HUES48 (cell line): ENCODE measurements at regions not wholly inside any gene's neighbourhood (a gene's known extent, or its start where the extent isn't known, plus 50 kb on each side); places are given as distances from the start of the nearest gene placed in this dataset.
"Not testable (repeated sequence)": the region's sequence is repeated elsewhere in the genome, so short reads cannot be mapped to it uniquely, and the experiment has no call there.

ENCODE experiments used
- H3K27ac ChIP-seq: one replicate; pipeline ENCODE4 v1.7.0; 2013; ENCODE audit warnings: low read depth, low read length, inconsistent platforms
- H3K27me3 ChIP-seq: 2 replicates; pipeline ENCODE4 v1.6.1; 2013; ENCODE audit warnings: mild to moderate bottlenecking, low read length; ENCODE audit not compliant: control insufficient read depth, insufficient read depth
- H3K36me3 ChIP-seq: 2 replicates; pipeline ENCODE4 v1.6.1; 2013; ENCODE audit warnings: low read length; ENCODE audit not compliant: control insufficient read depth, insufficient read depth
- H3K4me1 ChIP-seq: 2 replicates; pipeline ENCODE4 v1.6.1; 2013; ENCODE audit warnings: mild to moderate bottlenecking, low read length; ENCODE audit not compliant: control insufficient read depth, insufficient read depth
- H3K4me3 ChIP-seq: 2 replicates; pipeline ENCODE4 v1.5.1; 2013; ENCODE audit warnings: mild to moderate bottlenecking, low read depth, low read length
- H3K9ac ChIP-seq: 2 replicates; pipeline ENCODE4 v1.6.1; 2013; ENCODE audit warnings: mild to moderate bottlenecking, low read depth, low read length, moderate library complexity
- H3K9me3 ChIP-seq: 2 replicates; pipeline ENCODE4 v1.6.1; 2013; ENCODE audit warnings: low read length; ENCODE audit not compliant: control insufficient read depth, insufficient read depth

DNA sequence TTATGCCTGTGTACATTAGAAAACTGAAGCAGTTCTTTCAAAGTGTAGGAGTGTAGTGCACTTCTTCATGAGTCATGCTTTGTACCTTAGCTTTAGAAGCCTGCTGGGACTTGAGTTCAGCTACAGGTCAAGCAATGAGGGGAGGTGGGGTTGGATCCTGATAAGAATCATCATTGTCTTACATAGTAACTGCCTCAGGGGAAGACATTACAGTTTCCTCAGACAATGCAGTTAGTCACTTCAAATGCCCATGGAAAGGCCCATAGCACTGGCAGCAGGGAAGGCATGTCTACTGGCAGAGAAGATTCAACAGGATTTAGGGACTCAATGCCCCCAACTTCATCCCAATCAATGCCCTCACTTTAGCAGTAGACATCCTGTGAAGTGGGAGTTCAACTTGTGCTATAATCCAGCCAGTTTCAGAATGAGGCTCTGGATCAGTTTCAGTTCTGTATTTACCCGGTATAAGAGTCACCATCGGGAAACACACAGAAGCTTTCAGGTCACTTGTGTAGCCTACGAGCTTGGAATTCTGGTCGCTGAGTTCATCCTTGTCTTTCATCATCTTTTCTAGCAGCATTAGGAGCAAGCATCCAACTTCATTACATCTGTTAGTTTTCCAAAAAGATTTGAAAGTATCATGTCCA, 1216.5 kb downstream of the RAPGEF2 start:
- Histone ChIP-seq H3K4me3 (no peak overlapping the region), H3K9ac (no peak overlapping the region), H3K4me1 (no peaks in the 10 kb centered on the region)

DNA sequence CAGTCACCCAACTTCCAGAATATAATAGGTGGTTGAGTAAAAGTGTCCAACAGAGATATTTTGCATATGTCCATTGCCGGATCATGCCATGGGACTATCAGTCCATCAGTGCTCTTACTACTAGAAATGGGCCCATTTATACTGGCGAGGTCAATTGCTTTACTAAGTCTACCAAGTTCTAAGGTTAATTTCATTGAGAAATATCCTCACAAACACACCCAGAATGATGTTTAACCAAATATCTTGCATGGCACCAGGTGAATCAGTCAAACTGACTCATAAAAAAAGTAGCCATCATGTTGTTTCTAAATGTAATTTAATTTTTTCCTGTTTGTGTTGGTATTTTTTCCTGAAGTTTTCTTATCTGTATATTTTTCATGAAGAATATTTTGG, 1217.0 kb downstream of the RAPGEF2 start:
- Histone ChIP-seq H3K36me3 (no peaks in the 10 kb centered on the region), H3K27ac (no peak overlapping the region), H3K9ac (no peak overlapping the region), H3K27me3 (no peaks in the 10 kb centered on the region), H3K9me3 (no peaks in the 10 kb centered on the region), H3K4me1 (no peaks in the 10 kb centered on the region), H3K4me3 (no peak overlapping the region)

More for the DNA sequence above, 1216.5 kb downstream of the RAPGEF2 start:
- Histone ChIP-seq H3K27me3 (no peaks in the 10 kb centered on the region), H3K36me3 (no peaks in the 10 kb centered on the region), H3K27ac (no peak overlapping the region), H3K9me3 (no peaks in the 10 kb centered on the region)

DNA sequence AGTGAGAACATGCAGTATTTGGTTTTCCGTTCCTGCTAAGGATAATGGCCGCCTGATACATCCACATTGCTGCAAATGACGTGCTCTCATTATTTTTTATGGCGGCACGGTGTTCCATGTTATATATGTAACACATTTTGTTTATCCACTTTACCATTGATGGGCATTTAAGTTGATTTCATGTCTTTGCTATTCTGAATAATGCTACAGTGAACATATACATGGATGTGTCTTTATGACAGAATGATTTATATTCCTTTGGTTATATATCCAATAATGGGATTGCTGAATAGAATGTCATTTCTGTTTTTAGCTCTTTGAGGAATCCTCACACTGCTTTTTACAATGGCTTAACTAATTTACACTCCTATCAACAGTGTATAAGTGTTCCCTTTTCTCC, 1223.2 kb downstream of the RAPGEF2 start:
- Histone ChIP-seq H3K9me3 (no peaks in the 10 kb centered on the region), H3K4me1 (no peaks in the 10 kb centered on the region), H3K36me3 (no peaks in the 10 kb centered on the region), H3K4me3 (no peak overlapping the region), H3K9ac (no peak overlapping the region), H3K27ac (no peak overlapping the region), H3K27me3 (no peaks in the 10 kb centered on the region)

DNA sequence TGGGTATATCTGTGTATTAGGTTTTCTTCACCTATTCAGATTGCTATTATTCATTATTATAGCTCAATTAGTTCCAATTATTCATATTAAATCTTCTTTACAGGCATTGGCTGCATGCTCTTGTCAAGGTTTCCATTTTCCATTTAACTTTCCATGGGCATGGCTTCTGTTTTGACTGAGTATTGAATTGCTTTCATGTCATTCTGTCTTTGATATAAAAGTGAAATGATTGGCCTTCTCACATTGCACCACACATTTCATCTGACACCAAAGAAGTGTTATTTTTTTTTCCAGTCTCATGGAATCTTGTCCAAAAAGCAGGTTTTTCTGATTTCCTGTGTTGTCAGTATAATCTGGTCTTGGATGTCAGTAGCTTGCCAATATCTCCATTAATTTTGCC, 1244.3 kb downstream of the RAPGEF2 start:
- Histone ChIP-seq H3K27ac (no peak overlapping the region), H3K9me3 (no peaks in the 10 kb centered on the region), H3K4me3 (no peak overlapping the region), H3K27me3 (no peaks in the 10 kb centered on the region), H3K4me1 (no peaks in the 10 kb centered on the region), H3K36me3 (no peaks in the 10 kb centered on the region), H3K9ac (no peak overlapping the region)

DNA sequence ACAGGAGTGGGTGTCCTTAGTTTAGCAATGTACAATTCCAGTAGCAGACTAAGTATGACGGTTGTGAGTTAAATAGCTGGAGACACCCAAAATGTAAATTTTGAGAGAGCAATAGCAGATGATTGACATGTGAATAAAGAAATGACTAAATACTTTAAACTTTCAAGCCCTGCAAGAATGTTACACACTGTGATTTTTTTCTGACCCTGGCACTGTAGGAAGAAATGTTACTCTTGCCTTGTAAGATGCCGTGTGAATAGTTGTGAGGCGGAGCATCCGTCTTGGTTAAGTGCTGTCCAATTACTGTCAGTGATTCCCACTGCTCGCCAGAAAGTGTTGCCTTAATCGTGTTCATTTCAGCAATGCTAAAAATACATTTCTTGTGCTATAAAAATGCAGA, 1248.1 kb downstream of the RAPGEF2 start:
- H3K4me3 ChIP-seq: no peak overlapping the region
- no peaks in the 10 kb centered on the region for H3K36me3 ChIP-seq
- no peaks in the 10 kb centered on the region for H3K27me3 ChIP-seq
- no peaks in the 10 kb centered on the region for H3K9me3 ChIP-seq
- no peaks in the 10 kb centered on the region for H3K4me1 ChIP-seq
- H3K9ac ChIP-seq: no peak overlapping the region
- no peak overlapping the region for H3K27ac ChIP-seq

DNA sequence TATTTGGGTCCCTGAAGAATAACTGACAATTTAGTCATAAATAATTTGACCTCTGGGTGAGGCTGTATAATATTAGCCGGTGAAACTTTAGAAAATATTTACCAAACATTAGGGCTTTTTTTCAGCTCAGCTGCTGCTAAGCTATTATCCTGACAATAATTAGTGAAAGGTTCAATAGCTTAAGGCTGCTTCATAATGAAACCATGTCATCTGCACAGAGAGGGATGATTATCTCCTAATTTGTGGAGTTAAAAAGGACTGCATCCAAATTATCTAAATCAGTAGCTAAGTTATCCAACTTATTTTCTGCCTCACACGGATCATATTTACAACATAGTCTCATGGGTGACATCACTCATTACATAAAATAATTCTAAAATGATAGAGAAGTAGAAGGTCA, 1249.8 kb downstream of the RAPGEF2 start:
- no peaks in the 10 kb centered on the region for H3K27me3 ChIP-seq
- no peak overlapping the region for H3K4me3 ChIP-seq
- H3K36me3 ChIP-seq: no peaks in the 10 kb centered on the region
- no peaks in the 10 kb centered on the region for H3K4me1 ChIP-seq
- no peak overlapping the region for H3K27ac ChIP-seq
- H3K9ac ChIP-seq: no peak overlapping the region
- no peaks in the 10 kb centered on the region for H3K9me3 ChIP-seq

DNA sequence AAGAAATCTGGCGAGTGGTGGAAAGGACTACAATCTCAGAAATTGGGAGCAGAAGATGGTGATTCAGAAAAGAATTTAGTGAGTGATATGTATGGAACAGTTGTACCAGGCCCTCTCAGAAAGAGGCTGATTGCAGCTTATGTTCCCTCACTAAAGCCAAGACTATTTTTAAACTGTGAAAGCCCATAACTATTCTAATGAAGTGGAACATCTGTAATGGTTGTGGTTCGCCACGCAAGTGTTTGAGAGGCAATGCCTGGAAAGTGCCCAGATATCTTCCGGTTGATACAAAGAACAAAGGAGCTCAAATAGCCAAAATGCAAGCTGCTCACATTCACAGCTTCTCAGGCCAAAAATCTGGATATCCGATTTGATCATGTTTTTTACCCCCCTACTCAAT, 1250.7 kb downstream of the RAPGEF2 start:
- Histone ChIP-seq H3K36me3 (no peaks in the 10 kb centered on the region), H3K9me3 (no peaks in the 10 kb centered on the region), H3K9ac (no peak overlapping the region), H3K27ac (no peak overlapping the region), H3K4me3 (no peak overlapping the region), H3K4me1 (no peaks in the 10 kb centered on the region), H3K27me3 (no peaks in the 10 kb centered on the region)

DNA sequence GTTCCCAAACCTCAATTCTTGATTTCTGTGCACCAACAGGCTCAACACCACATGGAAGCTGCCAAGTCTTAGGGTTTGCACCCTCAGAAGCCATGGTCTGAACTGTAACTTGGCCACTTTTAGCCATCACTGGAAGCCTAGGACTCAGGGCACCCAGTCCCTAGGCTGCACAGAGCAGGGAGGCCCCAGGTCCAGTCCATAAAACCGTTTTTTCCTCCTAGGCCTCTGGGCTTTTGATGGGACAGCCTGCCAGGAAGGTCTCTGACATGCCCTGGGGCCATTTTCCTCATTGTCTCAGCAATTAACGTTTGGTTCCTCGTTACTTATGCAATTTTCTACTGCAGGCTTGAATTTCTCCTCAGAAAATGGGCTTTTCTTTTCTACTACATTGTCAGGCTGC, 1259.6 kb downstream of the RAPGEF2 start:
- peaks cover 17% of the 10 kb centered on the region for H3K9me3 ChIP-seq
- H3K4me3 ChIP-seq: no peak overlapping the region
- no peaks in the 10 kb centered on the region for H3K36me3 ChIP-seq
- H3K4me1 ChIP-seq: peaks cover 12% of the 10 kb centered on the region; the same call in 1 of the 2 replicates
- no peak overlapping the region for H3K9ac ChIP-seq
- H3K27me3 ChIP-seq: no peaks in the 10 kb centered on the region
- H3K27ac ChIP-seq: no peak overlapping the region

DNA sequence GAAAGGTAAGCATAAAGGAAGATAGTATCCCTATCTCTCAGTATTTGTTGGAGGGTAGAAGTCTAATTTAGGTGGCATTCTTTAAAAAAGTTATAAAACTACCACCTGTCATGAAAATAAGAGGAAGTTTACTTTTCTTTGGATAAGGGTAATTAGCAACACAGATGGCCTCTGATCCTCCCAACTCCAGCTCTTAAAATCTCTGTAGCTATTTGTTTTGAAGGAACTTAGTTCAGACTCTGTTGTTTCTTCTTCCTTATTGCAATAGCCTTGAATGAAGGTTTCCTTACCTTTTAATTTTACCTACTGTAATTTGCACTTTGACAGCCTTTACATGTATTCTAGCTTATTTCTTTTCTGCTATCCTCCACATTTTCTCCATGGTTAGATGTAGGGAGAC, 1261.3 kb downstream of the RAPGEF2 start:
- Histone ChIP-seq H3K27me3 (no peaks in the 10 kb centered on the region), H3K4me3 (no peak overlapping the region), H3K9ac (no peak overlapping the region), H3K9me3 (peaks cover 17% of the 10 kb centered on the region), H3K4me1 (peaks cover 10% of the 10 kb centered on the region; the same call in 1 of the 2 replicates), H3K27ac (no peak overlapping the region), H3K36me3 (no peaks in the 10 kb centered on the region)

DNA sequence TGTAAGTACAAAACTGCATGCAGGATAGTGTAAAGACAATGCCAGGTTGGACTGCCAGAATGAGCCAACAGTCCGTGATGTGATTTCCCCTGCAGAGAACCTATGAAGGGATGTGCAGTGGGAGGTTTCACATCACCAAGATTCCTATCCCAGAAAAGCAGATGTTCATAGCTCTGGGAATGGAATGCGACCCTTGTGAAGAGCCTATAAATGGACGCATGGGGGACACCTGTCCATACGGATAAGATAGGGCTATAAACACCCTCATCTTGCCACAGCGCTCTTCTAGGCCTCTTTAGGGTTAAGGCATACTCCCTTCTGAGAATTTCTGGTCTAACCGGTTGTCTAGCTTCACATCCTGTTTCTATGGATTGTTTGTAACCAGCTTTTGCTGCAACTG, 1261.8 kb downstream of the RAPGEF2 start:
- not testable (repeated sequence) for H3K9ac ChIP-seq, H3K27ac ChIP-seq, H3K27me3 ChIP-seq, H3K4me1 ChIP-seq, H3K36me3 ChIP-seq, H3K4me3 ChIP-seq
- H3K9me3 ChIP-seq: peaks cover 17% of the 10 kb centered on the region

DNA sequence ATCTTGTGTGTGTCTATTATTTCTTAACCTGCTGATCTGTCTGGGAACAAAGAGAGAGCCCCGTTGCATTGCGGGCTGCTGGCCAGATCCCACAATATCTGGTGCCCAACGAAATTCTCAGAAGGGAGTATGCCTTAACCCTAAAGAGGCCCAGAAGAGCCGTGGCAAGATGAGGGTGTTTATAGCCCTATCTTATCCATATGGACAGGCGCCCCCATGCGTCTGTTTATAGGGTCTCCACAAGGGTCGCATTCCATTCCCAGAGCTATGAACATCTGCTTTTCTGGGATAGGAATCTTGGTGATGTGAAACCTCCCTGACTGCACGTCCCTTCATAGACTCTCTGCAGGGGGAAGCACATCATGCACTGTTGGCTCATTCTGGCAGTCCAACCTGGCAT, 1262.5 kb downstream of the RAPGEF2 start:
- H3K27me3 ChIP-seq, H3K4me1 ChIP-seq, H3K4me3 ChIP-seq, H3K36me3 ChIP-seq, H3K27ac ChIP-seq, H3K9ac ChIP-seq: not testable (repeated sequence)
- H3K9me3 ChIP-seq: peaks cover 17% of the 10 kb centered on the region

DNA sequence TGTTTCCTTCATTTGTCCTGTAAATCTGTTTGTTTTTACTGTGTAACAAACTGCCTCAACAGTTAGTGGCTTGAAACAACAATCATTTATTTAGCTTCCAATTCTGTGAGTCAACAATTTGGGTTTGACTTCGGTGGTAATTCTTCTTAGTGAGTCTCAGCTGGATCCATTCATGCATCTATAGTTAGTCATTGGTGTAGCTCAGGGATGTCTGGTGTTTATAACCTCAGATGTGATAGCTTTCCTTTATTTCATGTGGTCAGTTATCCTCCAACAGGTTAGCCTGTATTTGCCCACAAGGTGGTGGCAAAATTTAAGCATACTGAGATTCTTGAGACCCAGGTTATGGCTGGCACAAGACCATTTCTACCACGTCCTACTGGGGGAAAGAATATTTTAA, 1267.2 kb downstream of the RAPGEF2 start:
- Histone ChIP-seq H3K4me3 (no peak overlapping the region), H3K9ac (no peak overlapping the region), H3K9me3 (no peaks in the 10 kb centered on the region), H3K27me3 (no peaks in the 10 kb centered on the region), H3K27ac (no peak overlapping the region), H3K36me3 (no peaks in the 10 kb centered on the region), H3K4me1 (no peaks in the 10 kb centered on the region)
